DOHH2 (cell line): ENCODE measurements at regions not wholly inside any gene's neighbourhood (a gene's known extent, or its start where the extent isn't known, plus 50 kb on each side); places are given as distances from the start of the nearest gene placed in this dataset.

Experiments used
- H3F3A ChIP-seq: fragments of 200-600 bp; sonication (generic), shearing (Covaris generic); 2 replicates; pipeline ENCODE4 v1.6.0; 2016; ENCODE audit warnings: antibody characterized with exemption, mild to moderate bottlenecking; ENCODE audit not compliant: control insufficient read depth, insufficient read depth
- H3K27ac ChIP-seq: fragments of 200-600 bp; sonication (generic); 2 replicates; pipeline ENCODE4 v1.5.1; 2014; ENCODE audit warnings: low read depth, mild to moderate bottlenecking, low read length, moderate library complexity
- H3K27me3 ChIP-seq: fragments of 200-600 bp; sonication (generic); 2 replicates; pipeline ENCODE4 v1.6.1; 2014; ENCODE audit warnings: mild to moderate bottlenecking, low read length, mixed read lengths; ENCODE audit not compliant: control insufficient read depth
- H3K36me3 ChIP-seq: fragments of 200-600 bp; sonication (generic); 2 replicates; pipeline ENCODE4 v1.6.1; 2014; ENCODE audit warnings: mild to moderate bottlenecking, low read length, moderate library complexity, mixed read lengths; ENCODE audit not compliant: control insufficient read depth
- H3K4me1 ChIP-seq: fragments of 200-600 bp; sonication (generic); 2 replicates; pipeline ENCODE4 v1.6.1; 2014; ENCODE audit warnings: mild to moderate bottlenecking, low read length, mixed read lengths; ENCODE audit not compliant: control insufficient read depth
- H3K4me2 ChIP-seq: fragments of 200-600 bp; sonication (generic); 2 replicates; pipeline ENCODE4 v1.6.0; 2014; ENCODE audit warnings: mild to moderate bottlenecking, low read length, moderate library complexity
- H3K4me3 ChIP-seq: fragments of 200-600 bp; sonication (generic); 2 replicates; pipeline ENCODE4 v1.5.1; 2014; ENCODE audit warnings: mild to moderate bottlenecking, low read length, mixed read lengths
- H3K79me2 ChIP-seq: fragments of 200-600 bp; sonication (generic); 2 replicates; pipeline ENCODE4 v1.6.1; 2014; ENCODE audit warnings: mild to moderate bottlenecking, low read length, mixed read lengths; ENCODE audit not compliant: control insufficient read depth
- H3K9me2 ChIP-seq: fragments of 200-600 bp; sonication (generic); replicated peaks from 2 replicates; pipeline ENCODE4 v1.6.1; 2014; ENCODE audit warnings: mild to moderate bottlenecking, low read length, mixed read lengths; ENCODE audit not compliant: control insufficient read depth
- H3K9me3 ChIP-seq: fragments of 200-600 bp; sonication (generic); 2 replicates; pipeline ENCODE4 v1.6.1; 2014; ENCODE audit warnings: antibody characterized with exemption, low read length, mixed read lengths; ENCODE audit not compliant: control insufficient read depth, insufficient read depth
- H4K20me1 ChIP-seq: fragments of 200-600 bp; sonication (generic); 2 replicates; pipeline ENCODE4 v1.6.0; 2014; ENCODE audit warnings: low read depth, mild to moderate bottlenecking, antibody characterized with exemption, low read length, moderate library complexity; ENCODE audit not compliant: control insufficient read depth, insufficient read depth
- EZH2phosphoT487 ChIP-seq: fragments of 200-600 bp; sonication (generic); IDR thresholded peaks from 2 replicates; pipeline ENCODE4 v1.6.1; 2017; ENCODE audit warnings: borderline replicate concordance, mild to moderate bottlenecking, antibody characterized with exemption, low read length, moderate library complexity, mixed read lengths
- TF ChIP-seq, protein P1 (sequence below): fragments of 200-600 bp; sonication (generic); IDR thresholded peaks from one replicate; pipeline ENCODE4 v1.5.1; 2014; ENCODE audit warnings: antibody characterized with exemption, mild to moderate bottlenecking, low read depth, low read length; ENCODE audit not compliant: poor library complexity, severe bottlenecking

- no peak for TF ChIP-seq EZH2phosphoT487
- TF ChIP-seq, protein P1, sequence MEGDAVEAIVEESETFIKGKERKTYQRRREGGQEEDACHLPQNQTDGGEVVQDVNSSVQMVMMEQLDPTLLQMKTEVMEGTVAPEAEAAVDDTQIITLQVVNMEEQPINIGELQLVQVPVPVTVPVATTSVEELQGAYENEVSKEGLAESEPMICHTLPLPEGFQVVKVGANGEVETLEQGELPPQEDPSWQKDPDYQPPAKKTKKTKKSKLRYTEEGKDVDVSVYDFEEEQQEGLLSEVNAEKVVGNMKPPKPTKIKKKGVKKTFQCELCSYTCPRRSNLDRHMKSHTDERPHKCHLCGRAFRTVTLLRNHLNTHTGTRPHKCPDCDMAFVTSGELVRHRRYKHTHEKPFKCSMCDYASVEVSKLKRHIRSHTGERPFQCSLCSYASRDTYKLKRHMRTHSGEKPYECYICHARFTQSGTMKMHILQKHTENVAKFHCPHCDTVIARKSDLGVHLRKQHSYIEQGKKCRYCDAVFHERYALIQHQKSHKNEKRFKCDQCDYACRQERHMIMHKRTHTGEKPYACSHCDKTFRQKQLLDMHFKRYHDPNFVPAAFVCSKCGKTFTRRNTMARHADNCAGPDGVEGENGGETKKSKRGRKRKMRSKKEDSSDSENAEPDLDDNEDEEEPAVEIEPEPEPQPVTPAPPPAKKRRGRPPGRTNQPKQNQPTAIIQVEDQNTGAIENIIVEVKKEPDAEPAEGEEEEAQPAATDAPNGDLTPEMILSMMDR = peak; percentile 19
- H3K79me2 ChIP-seq = no peaks in the 10 kb centered on the region
- H3K27me3 ChIP-seq = peaks cover 8% of the 10 kb centered on the region; the same call in 1 of the 2 replicates
- H3K9me2 ChIP-seq = no peaks in the 10 kb centered on the region
- H3K4me1 ChIP-seq = no peaks in the 10 kb centered on the region
- no peaks in the 10 kb centered on the region for H3K9me3 ChIP-seq
- no peaks in the 10 kb centered on the region for H3K36me3 ChIP-seq
- no peak overlapping the region for H3K27ac ChIP-seq
- no peaks in the 10 kb centered on the region for H4K20me1 ChIP-seq
- no peaks in the 10 kb centered on the region for H3F3A ChIP-seq
- no peak overlapping the region for H3K4me3 ChIP-seq
- no peak overlapping the region for H3K4me2 ChIP-seq
Measured at GRCh38 chr12:107522692-107523477, 162.7 kb upstream of the PWP1 start.

DNA sequence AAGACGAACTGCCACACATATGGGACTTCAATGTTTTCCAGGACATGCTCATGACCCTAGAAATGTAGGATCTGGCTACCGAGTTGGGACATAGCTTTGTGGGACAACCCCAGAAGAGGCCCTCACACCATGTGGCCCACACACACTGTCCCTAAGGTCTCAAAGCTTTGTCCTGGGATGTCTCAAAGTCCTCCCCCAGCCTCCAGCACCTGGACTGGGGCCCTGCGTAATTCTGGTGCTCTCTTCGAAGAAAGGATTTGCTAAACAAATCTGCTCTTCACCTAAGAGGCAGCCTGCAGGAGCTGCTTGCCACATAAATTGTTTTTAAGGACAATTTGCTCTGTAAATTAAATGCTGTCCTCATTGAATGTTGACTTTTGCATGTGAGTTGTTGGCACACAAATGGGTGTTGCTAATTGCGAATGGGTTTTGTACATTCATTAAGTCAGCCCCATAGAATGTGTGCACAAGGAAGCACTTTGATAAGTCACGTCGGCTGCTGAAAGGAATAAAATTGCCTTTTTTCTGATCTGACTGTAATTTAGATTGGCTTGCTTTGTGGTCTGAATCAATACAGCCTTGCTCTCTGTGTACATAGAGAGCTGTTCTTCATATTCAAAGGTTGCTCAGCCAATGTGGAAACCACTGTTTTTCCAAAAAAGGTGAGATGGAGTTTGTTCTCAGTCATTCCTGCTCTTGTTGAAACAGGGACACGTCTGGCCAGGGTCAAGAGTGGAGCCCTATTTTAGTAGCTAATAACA, 161.6 kb upstream of the PWP1 start:
- Histone ChIP-seq H3K4me1 (no peaks in the 10 kb centered on the region), H3K27me3 (peaks cover 8% of the 10 kb centered on the region; the same call in 1 of the 2 replicates), H3K9me2 (no peaks in the 10 kb centered on the region), H4K20me1 (no peaks in the 10 kb centered on the region), H3K9me3 (no peaks in the 10 kb centered on the region), H3K27ac (no peak overlapping the region), H3K36me3 (no peaks in the 10 kb centered on the region), H3K4me2 (no peak overlapping the region), H3F3A (no peaks in the 10 kb centered on the region), H3K4me3 (no peak overlapping the region), H3K79me2 (no peaks in the 10 kb centered on the region)
- TF ChIP-seq, protein P1 = no peak
- no peak for TF ChIP-seq EZH2phosphoT487

DNA sequence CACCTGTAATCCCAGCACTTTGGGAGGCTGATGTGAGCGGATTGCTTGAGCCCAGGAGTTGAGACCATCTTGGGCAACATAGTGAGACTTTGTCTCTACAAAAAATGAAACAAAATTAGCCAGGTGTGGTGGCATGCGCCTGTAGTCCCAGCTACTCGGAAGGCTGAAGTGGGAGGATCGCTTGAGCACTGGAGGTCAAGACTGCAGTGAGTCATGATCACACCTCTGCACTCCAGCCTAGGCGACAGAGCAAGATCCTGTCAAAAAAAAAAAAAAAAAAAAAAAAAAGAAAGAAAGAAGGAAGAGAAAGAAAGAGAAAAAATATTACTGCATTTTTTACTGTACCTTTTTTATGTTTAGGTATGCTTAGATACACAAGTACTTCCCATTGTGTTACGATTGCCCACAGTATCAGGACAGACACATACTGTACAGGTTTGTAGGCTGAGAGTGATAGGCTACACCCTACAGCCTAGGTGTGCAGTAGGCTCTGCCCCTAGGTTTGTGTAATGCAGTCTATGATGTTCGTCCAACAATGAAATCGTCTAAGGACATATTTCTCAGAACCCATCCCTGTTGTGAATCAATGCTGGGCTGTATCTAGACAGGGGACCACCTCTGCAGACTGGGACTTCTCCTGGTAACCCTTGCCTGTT, 160.4 kb upstream of the PWP1 start:
- Histone ChIP-seq H3K9me2 (no peaks in the 10 kb centered on the region), H3K4me1 (no peaks in the 10 kb centered on the region), H3K27me3 (peaks cover under 1% of the 10 kb centered on the region; the same call in 1 of the 2 replicates), H3K4me3 (no peak overlapping the region), H3K27ac (no peak overlapping the region), H3F3A (no peaks in the 10 kb centered on the region), H4K20me1 (no peaks in the 10 kb centered on the region), H3K4me2 (no peak overlapping the region), H3K36me3 (no peaks in the 10 kb centered on the region), H3K79me2 (no peaks in the 10 kb centered on the region), H3K9me3 (no peaks in the 10 kb centered on the region)
- TF ChIP-seq, protein P1 = no peak
- no peak for TF ChIP-seq EZH2phosphoT487
